ENCODE measurements at regions not wholly inside any gene's neighbourhood (a gene's known extent, or its start where the extent isn't known, plus 50 kb on each side); places are given as distances from the start of the nearest gene placed in this dataset.

DNA sequence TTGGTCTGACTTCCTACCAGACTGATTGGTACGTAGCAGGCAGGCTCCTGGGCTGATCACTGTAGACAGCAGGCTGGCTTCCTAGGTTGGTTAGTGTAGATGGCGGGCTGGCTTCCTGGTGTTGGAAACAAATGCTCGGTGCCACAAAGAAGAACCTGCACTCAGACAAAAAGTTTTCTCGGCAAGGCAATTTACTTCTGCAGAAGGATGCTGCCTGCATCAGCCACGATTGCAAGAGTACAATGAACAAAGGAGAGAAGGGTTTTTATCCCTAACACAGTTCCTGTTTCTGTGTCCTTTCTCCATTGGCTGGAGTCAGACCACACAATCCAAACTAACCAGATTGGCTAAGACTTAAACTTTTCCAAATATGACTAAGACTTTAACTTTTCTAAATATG, 123.6 kb upstream of the PPP2R2D start:
- Histone ChIP-seq H3K4me1 (no peaks in the 10 kb centered on the region), H3K4me3 (no peak overlapping the region), H3K27ac (no peak overlapping the region), H3K27me3 (peaks cover 6% of the 10 kb centered on the region), H3K36me3 (no peaks in the 10 kb centered on the region), H3K9me3 (peaks cover 19% of the 10 kb centered on the region)
- WGBS, result 98% methylated on average over 5 of the region's 5 CpGs
- peak in 1 of 2 donors; percentile 43 for DNase-seq (ENCODE audit: low spot score in 2 of 2)
- TF ChIP-seq EP300 (IDR thresholded peaks at IDR 0.05) (no peak), POLR2A (IDR thresholded peaks at IDR 0.05) (no peak), POLR2AphosphoS5 (IDR thresholded peaks at IDR 0.05) (no peak)
- TF ChIP-seq, protein P1, sequence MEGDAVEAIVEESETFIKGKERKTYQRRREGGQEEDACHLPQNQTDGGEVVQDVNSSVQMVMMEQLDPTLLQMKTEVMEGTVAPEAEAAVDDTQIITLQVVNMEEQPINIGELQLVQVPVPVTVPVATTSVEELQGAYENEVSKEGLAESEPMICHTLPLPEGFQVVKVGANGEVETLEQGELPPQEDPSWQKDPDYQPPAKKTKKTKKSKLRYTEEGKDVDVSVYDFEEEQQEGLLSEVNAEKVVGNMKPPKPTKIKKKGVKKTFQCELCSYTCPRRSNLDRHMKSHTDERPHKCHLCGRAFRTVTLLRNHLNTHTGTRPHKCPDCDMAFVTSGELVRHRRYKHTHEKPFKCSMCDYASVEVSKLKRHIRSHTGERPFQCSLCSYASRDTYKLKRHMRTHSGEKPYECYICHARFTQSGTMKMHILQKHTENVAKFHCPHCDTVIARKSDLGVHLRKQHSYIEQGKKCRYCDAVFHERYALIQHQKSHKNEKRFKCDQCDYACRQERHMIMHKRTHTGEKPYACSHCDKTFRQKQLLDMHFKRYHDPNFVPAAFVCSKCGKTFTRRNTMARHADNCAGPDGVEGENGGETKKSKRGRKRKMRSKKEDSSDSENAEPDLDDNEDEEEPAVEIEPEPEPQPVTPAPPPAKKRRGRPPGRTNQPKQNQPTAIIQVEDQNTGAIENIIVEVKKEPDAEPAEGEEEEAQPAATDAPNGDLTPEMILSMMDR (IDR thresholded peaks at IDR 0.05), result no peak

DNA sequence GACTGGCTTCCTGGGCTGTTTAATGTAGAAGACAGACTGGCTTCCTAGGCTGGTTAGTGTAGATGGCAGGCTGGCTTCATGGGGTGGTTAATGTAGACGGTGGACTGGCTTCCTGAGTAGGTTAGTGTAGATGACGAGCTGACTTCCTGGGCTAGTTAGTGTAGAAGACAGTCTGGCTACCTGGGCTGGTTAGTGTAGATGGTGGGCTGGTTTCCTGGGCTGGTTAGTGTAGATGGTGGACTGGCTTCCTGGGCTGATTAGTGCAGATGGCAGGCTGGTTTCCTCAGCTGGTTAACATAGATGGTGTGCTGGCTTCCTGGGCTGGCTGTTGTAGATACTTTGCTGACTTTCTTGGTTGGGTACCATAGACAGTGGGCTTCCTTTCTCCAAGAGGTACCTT, 122.9 kb upstream of the PPP2R2D start:
- H3K27ac ChIP-seq, result no peak overlapping the region
- H3K36me3 ChIP-seq, result no peaks in the 10 kb centered on the region
- H3K27me3 ChIP-seq, result peaks cover 6% of the 10 kb centered on the region
- H3K4me1 ChIP-seq, result no peaks in the 10 kb centered on the region
- H3K4me3 ChIP-seq, result no peak overlapping the region
- no peak for TF ChIP-seq POLR2AphosphoS5 (IDR thresholded peaks at IDR 0.05)
- TF ChIP-seq, protein P1 (IDR thresholded peaks at IDR 0.05), result no peak
- no peak for TF ChIP-seq POLR2A (IDR thresholded peaks at IDR 0.05)
- no peak for TF ChIP-seq EP300 (IDR thresholded peaks at IDR 0.05)
- DNase-seq (ENCODE audit: low spot score in 2 of 2), result no peak
- peaks cover 19% of the 10 kb centered on the region for H3K9me3 ChIP-seq
- WGBS, result 95% methylated on average over 2 of the region's 2 CpGs

DNA sequence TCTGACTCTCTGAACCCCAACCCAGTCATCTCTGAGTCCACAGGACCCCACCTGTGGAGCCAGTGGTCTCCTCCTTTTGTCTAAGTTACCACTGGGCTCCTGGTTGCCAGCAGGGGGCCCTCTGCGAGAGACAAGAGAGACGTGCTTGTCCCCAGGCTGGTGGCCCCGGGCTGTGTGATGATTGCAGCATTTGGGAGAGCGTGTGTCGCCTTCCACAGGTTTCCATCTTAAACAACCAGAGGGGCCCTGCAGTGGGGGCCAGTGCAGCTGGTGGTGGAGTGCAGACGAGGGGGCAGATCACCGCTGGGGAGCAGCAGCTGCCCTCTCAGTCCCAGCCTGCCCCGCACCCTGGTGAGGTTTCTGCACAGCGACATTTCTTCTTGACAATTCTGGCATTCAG, 122.4 kb upstream of the PPP2R2D start:
- Histone ChIP-seq H3K27ac (no peak overlapping the region), H3K4me3 (no peak overlapping the region), H3K4me1 (no peaks in the 10 kb centered on the region), H3K9me3 (peaks cover 19% of the 10 kb centered on the region), H3K27me3 (peaks cover 6% of the 10 kb centered on the region), H3K36me3 (no peaks in the 10 kb centered on the region)
- TF ChIP-seq, protein P1 (IDR thresholded peaks at IDR 0.05), result no peak
- TF ChIP-seq POLR2A (IDR thresholded peaks at IDR 0.05), result no peak
- TF ChIP-seq EP300 (IDR thresholded peaks at IDR 0.05), result no peak
- TF ChIP-seq POLR2AphosphoS5 (IDR thresholded peaks at IDR 0.05), result no peak
- peak in 1 of 2 donors; percentile 60 for DNase-seq (ENCODE audit: low spot score in 2 of 2)
- WGBS, result 81% methylated on average over 7 of the region's 9 CpGs

DNA sequence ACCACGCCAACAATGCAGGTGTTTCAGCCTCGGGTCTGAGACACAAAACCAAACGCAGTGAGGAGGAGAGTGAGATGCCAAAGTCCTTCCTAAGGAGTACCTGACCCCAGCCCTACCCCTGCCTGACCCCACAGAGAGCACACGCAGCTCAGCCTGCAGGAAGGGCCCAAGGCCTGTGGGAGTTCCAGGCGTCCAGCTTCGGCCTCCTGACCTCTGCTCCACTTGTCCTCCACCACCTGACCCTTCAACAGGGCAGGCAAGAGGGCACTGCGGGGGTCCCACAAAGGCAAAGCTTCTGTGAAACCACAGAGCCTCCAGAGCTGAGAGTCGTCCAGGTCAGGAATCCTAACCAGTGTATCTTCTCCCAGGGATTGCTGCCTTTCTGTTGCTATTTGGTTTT, 122.0 kb upstream of the PPP2R2D start:
- TF ChIP-seq POLR2A (IDR thresholded peaks at IDR 0.05) (no peak), POLR2AphosphoS5 (IDR thresholded peaks at IDR 0.05) (no peak), EP300 (IDR thresholded peaks at IDR 0.05) (no peak)
- TF ChIP-seq, protein P1 (IDR thresholded peaks at IDR 0.05), result no peak
- H3K4me1 ChIP-seq, result no peaks in the 10 kb centered on the region

DNA sequence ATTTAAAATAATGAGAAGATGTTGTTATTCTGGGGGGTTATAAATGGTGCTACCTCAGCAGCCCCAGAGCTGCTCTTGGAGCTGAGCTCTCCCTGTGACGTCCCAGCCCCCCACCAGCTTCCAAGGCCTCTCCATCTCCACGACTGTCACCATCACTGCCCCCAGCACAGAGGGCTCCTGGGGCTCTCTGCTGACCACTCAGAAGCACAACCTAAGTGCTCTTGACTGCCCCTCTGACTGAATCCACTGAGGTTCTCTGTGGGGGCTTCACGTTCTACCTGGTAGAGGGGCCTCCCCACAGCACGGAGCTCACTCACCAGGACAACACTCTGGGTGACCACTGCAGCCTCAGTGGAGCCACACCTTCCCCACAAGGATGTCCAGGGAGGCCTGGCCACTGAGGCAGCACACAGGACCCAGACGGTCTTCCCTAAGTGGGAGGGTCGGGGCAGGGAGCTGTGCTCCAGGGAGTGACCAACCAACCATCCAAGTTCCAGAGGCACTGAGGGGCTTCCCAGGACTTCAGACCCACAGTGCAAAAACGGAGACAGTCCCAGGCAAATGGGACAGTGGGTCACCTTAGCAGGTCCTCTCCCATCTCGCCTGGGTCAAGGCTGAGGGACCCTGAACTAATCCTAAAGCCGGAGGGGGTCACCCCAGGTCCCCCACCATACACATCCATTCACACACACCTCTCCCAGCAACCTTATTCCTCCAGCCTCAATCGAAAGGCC, 121.0 kb upstream of the PPP2R2D start:
- 79% methylated on average over 7 of the region's 10 CpGs for WGBS
- H3K27me3 ChIP-seq, result peaks cover 6% of the 10 kb centered on the region
- no peak overlapping the region for H3K4me3 ChIP-seq
- H3K4me1 ChIP-seq, result no peaks in the 10 kb centered on the region
- H3K9me3 ChIP-seq, result peaks cover 19% of the 10 kb centered on the region
- H3K27ac ChIP-seq, result no peak overlapping the region
- peak in 1 of 2 donors; percentile 54 for DNase-seq (ENCODE audit: low spot score in 2 of 2)
- TF ChIP-seq EP300 (IDR thresholded peaks at IDR 0.05), result no peak
- TF ChIP-seq, protein P1 (IDR thresholded peaks at IDR 0.05), result no peak
- no peak for TF ChIP-seq POLR2AphosphoS5 (IDR thresholded peaks at IDR 0.05)
- TF ChIP-seq POLR2A (IDR thresholded peaks at IDR 0.05), result no peak
- no peaks in the 10 kb centered on the region for H3K36me3 ChIP-seq

More for the DNA sequence above, 122.0 kb upstream of the PPP2R2D start:
- H3K27me3 ChIP-seq, result peaks cover 6% of the 10 kb centered on the region
- WGBS, result 85% methylated on average over 8 of the region's 8 CpGs
- H3K36me3 ChIP-seq, result no peaks in the 10 kb centered on the region
- H3K4me3 ChIP-seq, result no peak overlapping the region
- peak in 1 of 2 donors; percentile 20 for DNase-seq (ENCODE audit: low spot score in 2 of 2)
- peaks cover 19% of the 10 kb centered on the region for H3K9me3 ChIP-seq
- H3K27ac ChIP-seq, result no peak overlapping the region

Data from suprapubic skin (tissue), 4 donors.